ENCODE measurements at regions not wholly inside any gene's neighbourhood (a gene's known extent, or its start where the extent isn't known, plus 50 kb on each side); places are given as distances from the start of the nearest gene placed in this dataset.

- TF ChIP-seq CTCF (conservative IDR thresholded peaks at IDR 0.05) (no peak), EZH2 (IDR thresholded peaks at IDR 0.05; ENCODE audit: low read depth) (no peak)
Measured at GRCh38 chr2:221675201-221675908, 103.3 kb upstream of the EPHA4 start.

All from PC-9 (cell line).